HCT116 (cell line): ENCODE measurements at regions not wholly inside any gene's neighbourhood (a gene's known extent, or its start where the extent isn't known, plus 50 kb on each side); places are given as distances from the start of the nearest gene placed in this dataset.

Source experiments
- POLR2A ChIP-seq: IDR thresholded peaks from 2 replicates; pipeline ENCODE4 v1.7.0; 2011; ENCODE audit warnings: borderline replicate concordance; ENCODE audit not compliant: insufficient read depth, insufficient read length; ENCODE audit errors: extremely low read depth
- ZFX ChIP-seq: fragments of 450-650 bp; IDR thresholded peaks from 2 replicates; pipeline ENCODE4 v1.6.1; 2017

DNA sequence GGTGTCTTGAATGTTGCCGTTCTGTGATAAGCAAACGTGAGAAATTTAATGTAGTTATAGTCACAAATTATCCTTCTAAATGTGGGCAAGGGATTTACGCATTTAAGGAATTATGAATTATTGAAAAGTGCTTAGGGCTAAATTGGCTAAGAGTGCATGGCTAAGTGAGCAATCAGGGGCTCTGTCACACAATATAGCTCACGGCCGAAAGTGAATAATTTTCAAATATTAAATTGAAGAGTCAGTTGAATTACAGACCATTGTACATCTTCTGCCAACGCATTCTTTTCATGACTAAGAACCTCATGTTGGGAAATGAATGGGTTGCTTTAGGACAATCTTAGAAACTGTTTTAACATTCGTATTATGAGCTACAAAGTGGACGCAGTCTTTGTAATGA lies 1832.9 kb upstream of the LRRTM1 start:
- TF ChIP-seq ZFX (no peak), POLR2A (no peak)
